ENCODE measurements at regions not wholly inside any gene's neighbourhood (a gene's known extent, or its start where the extent isn't known, plus 50 kb on each side); places are given as distances from the start of the nearest gene placed in this dataset.

GRCh38 chr18:59047321-59048047 lies 92.2 kb upstream of the SEC11C start:
- Histone ChIP-seq H3K9me3 (ENCODE audit: low read length) (no peaks in the 10 kb centered on the region), H3K79me2 (replicated peaks; ENCODE audit: insufficient read depth, low read length) (no peaks in the 10 kb centered on the region), H3K9ac (ENCODE audit: low read length) (no peak overlapping the region), H3K4me2 (ENCODE audit: low read length) (no peak overlapping the region), H3K36me3 (ENCODE audit: insufficient read depth, low read length) (no peaks in the 10 kb centered on the region), H3K27me3 (ENCODE audit: insufficient read depth, low read depth, low read length) (no peaks in the 10 kb centered on the region), H4K20me1 (ENCODE audit: insufficient read depth) (no peaks in the 10 kb centered on the region), H3K9me2 (ENCODE audit: insufficient read depth, low read length) (no peaks in the 10 kb centered on the region), H3F3A (ENCODE audit: insufficient read depth, low read length, poor library complexity, severe bottlenecking) (no peaks in the 10 kb centered on the region), H3K27ac (ENCODE audit: low read length) (no peak overlapping the region), H3K4me3 (ENCODE audit: low read length) (no peak overlapping the region), H2AFZ (ENCODE audit: low read depth, low read length) (no peak overlapping the region)
- no peak for TF ChIP-seq EP300 (conservative IDR thresholded peaks at IDR 0.05; ENCODE audit: poor library complexity, severe bottlenecking)
- TF ChIP-seq REST (IDR thresholded peaks at IDR 0.05; ENCODE audit: borderline replicate concordance), result no peak
- TF ChIP-seq EZH2 (IDR thresholded peaks at IDR 0.05; ENCODE audit: borderline replicate concordance, insufficient read depth, low read length, poor library complexity, severe bottlenecking), result no peak

GRCh38 chr18:59048048-59048363 lies 91.7 kb upstream of the SEC11C start:
- no peak overlapping the region for H3K9ac ChIP-seq (ENCODE audit: low read length)
- H3K4me2 ChIP-seq (ENCODE audit: low read length), result no peak overlapping the region
- no peak overlapping the region for H3K27ac ChIP-seq (ENCODE audit: low read length)
- no peaks in the 10 kb centered on the region for H3F3A ChIP-seq (ENCODE audit: insufficient read depth, low read length, poor library complexity, severe bottlenecking)
- no peaks in the 10 kb centered on the region for H3K36me3 ChIP-seq (ENCODE audit: insufficient read depth, low read length)
- H3K9me3 ChIP-seq (ENCODE audit: low read length), result no peaks in the 10 kb centered on the region
- H4K20me1 ChIP-seq (ENCODE audit: insufficient read depth), result no peaks in the 10 kb centered on the region
- no peaks in the 10 kb centered on the region for H3K79me2 ChIP-seq (replicated peaks; ENCODE audit: insufficient read depth, low read length)
- H3K9me2 ChIP-seq (ENCODE audit: insufficient read depth, low read length), result no peaks in the 10 kb centered on the region
- TF ChIP-seq SMC3 (conservative IDR thresholded peaks at IDR 0.05; ENCODE audit: poor library complexity) (no peak), EZH2 (IDR thresholded peaks at IDR 0.05; ENCODE audit: borderline replicate concordance, insufficient read depth, low read length, poor library complexity, severe bottlenecking) (no peak), RAD21 (conservative IDR thresholded peaks at IDR 0.05) (no peak), CTCF (IDR thresholded peaks at IDR 0.05; ENCODE audit: poor library complexity, severe bottlenecking) (no peak), POLR2AphosphoS5 (IDR thresholded peaks at IDR 0.05) (no peak), TAF1 (IDR thresholded peaks at IDR 0.05; ENCODE audit: low read depth) (no peak), MXI1 (conservative IDR thresholded peaks at IDR 0.05; ENCODE audit: poor library complexity, severe bottlenecking) (no peak), REST (IDR thresholded peaks at IDR 0.05; ENCODE audit: borderline replicate concordance) (no peak), EP300 (conservative IDR thresholded peaks at IDR 0.05; ENCODE audit: poor library complexity, severe bottlenecking) (no peak)
- no peak overlapping the region for H2AFZ ChIP-seq (ENCODE audit: low read depth, low read length)
- H3K4me3 ChIP-seq (ENCODE audit: low read length), result no peak overlapping the region
- no peaks in the 10 kb centered on the region for H3K27me3 ChIP-seq (ENCODE audit: insufficient read depth, low read depth, low read length)

All from neural cell (in vitro differentiated cells).